Esophagus squamous epithelium (tissue), 4 donors: ENCODE measurements at regions not wholly inside any gene's neighbourhood (a gene's known extent, or its start where the extent isn't known, plus 50 kb on each side); places are given as distances from the start of the nearest gene placed in this dataset.

Source experiments
- POLR2A ChIP-seq, 4 donors: fragments of 450-650 bp; IDR thresholded peaks; one replicate each; pipeline ENCODE4 v1.6.1; 2017; ENCODE audit warnings: antibody characterized with exemption in 4 of 4, mild to moderate bottlenecking in 4 of 4, moderate library complexity in 3 of 4
- TF ChIP-seq, protein P1 (sequence below), 6 experiments: fragments of 450-650 bp in 4 of 6; fragments of 200-600 bp in 2 of 6; sonication (generic) in 2 of 6; IDR thresholded peaks; one replicate each; pipeline ENCODE4 v1.5.1; 2016 to 2019; ENCODE audit warnings: antibody characterized with exemption in 6 of 6, mild to moderate bottlenecking in 4 of 6, moderate library complexity in 4 of 6

GRCh38 chr1:149846593-149847466, 52.5 kb upstream of the BOLA1 start:
- TF ChIP-seq, protein P1, sequence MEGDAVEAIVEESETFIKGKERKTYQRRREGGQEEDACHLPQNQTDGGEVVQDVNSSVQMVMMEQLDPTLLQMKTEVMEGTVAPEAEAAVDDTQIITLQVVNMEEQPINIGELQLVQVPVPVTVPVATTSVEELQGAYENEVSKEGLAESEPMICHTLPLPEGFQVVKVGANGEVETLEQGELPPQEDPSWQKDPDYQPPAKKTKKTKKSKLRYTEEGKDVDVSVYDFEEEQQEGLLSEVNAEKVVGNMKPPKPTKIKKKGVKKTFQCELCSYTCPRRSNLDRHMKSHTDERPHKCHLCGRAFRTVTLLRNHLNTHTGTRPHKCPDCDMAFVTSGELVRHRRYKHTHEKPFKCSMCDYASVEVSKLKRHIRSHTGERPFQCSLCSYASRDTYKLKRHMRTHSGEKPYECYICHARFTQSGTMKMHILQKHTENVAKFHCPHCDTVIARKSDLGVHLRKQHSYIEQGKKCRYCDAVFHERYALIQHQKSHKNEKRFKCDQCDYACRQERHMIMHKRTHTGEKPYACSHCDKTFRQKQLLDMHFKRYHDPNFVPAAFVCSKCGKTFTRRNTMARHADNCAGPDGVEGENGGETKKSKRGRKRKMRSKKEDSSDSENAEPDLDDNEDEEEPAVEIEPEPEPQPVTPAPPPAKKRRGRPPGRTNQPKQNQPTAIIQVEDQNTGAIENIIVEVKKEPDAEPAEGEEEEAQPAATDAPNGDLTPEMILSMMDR (IDR thresholded peaks at IDR 0.05) = no peak
- no peak for TF ChIP-seq POLR2A (IDR thresholded peaks at IDR 0.05)
